GM18519 (cell line): ENCODE measurements at regions not wholly inside any gene's neighbourhood (a gene's known extent, or its start where the extent isn't known, plus 50 kb on each side); places are given as distances from the start of the nearest gene placed in this dataset.
"Not testable (repeated sequence)": the region's sequence is repeated elsewhere in the genome, so short reads cannot be mapped to it uniquely, and the experiment has no call there.

Source experiments
- ATAC-seq: cut with Tn5 transposase; IDR thresholded peaks from one replicate; pipeline ENCODE4 v1.9.1; 2021; ENCODE audit warnings: mild to moderate bottlenecking, moderate library complexity; ENCODE audit not compliant: unreplicated experiment, low FRiP score

DNA sequence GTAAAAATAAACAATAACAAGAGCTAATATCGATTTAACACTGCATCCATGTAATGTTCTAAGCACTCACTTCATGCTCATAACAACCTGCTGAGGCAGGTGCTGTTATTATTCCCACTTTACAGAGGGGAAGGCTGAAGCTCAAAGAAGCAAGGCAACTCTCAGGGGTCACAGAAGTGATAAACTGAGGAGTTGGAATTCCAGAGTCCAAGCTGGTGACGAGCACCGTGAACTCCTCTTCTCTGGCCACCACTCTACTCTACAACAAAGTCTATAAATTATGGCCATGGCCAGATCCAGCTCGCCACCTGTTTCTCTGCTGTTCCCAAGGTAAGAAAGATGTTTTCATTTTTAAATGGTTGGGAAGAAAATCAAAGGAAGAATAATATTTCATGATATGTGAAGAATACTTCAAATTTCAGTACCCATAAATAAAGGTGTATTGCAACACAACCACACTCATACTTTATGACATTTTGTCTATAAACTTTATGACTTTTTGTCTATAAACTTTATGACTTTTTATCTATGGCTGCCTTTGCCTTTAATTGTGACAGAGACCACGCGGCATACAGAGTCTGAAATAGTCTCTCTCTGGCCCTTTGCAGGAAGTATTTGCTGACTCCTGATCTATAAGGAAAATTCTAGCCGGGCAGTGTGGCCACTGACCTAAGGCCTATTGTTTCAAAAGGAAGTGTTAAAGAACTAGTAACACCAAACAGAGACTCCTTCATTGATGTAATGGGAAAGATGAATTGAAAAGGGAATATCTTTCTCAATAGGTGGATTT, 113.2 kb upstream of the KCNG1 start:
- no peak for ATAC-seq

DNA sequence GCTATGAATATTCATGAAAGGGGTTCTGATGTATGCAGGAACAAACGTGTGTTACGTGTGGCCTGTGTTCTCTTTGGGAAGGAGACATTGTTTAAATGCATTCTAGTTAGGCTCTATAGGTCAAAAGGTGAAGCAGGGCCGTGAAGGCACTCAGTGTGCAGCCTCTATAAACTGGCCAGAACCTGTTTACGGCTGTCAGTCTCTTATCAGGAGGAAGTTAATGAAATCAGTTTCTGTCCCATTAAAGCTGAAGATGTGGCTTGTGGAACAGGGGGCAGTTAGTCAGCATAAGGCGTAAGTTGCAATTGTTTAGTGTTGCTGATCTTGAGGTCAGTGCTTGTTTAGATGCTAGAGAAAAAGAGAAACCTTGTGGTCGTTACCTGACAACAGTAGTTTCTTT, 111.5 kb upstream of the KCNG1 start:
- ATAC-seq, result no peak

DNA sequence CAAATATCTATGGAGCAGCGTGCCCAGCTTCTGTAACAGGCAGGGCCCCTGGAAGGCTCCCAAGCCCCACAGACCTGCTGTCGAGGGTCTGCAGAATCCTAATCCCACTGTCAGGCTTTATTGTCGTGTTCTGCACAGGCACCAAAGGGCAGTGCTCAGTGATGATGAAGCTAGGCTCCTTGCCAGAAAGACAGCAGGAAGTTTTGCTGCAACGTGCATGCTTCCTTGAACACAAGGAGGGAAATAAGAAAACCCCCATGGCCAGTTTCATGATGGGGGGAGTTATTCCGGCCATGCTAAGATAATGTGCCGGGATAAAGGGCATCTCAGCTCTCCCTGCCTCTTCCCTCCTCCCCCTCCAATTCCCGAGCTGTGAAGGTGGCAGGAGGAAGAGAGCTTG, 109.4 kb upstream of the KCNG1 start:
- ATAC-seq, result no peak

DNA sequence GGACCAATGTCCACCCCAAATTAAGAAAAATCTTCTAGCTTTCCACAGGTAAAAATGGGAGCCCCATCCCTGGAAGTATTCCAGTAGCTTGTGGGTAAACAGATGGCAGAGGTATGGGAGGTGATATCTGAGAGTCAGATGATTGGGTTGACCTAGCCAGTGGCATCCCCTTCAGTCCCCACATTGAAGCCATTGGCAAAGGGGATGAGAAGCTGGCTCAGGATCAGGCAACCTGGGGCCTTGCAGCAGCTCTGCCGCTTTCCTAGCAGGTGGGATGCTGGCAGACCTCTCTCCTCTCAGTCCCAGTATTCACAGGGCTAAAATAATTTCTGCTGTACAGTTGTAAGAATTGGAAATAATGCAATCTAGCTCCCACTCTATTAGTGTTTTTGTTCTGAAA, 108.9 kb upstream of the KCNG1 start:
- ATAC-seq, result no peak

DNA sequence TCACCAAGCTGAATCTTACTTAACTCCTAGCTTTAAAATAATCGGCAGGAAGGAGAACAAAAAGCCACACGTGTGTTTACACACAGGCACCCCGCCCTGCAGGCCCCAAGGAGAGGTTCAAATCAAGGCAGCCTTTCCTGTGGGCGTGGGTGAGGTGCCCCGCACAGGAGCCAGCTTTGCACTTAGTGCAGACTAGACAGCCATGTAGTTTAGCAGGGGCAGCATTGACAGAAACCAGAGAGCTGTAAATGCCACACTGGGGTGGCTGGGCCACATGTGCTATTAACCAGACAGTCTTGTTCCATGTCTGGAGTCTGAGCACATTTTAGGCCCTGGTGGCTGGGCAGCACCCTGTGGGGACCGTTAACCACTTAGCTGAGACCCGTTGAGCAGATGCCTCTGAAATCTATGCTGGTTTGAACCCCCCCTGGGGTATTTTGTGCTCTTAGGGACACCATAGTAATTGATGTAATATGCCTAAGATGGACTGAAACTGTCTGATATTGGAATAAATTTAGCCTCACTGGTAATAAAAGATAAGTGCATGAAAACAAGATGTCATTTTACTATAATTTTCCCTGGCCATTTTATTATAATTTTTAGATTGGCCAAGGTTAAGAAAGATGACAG, 106.4 kb upstream of the KCNG1 start:
- no peak for ATAC-seq

DNA sequence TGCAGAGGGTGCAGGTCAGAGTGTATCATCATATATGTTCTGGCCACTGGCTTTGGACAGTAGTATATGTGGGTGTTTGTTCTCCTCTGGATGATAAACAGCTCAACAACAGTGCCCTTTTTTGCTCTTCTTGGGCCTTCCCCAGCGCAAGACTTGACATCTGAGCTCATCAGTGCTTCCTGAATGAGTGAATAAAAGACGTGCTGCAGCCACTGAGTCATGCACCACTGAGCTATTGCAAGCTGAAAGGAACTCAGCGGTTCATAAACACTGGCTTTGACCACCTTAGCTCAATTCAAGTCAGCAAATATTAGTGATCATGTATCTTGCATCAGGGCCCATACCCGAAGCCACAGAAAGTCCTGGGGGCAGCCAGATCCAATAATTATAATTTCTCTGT, 105.3 kb upstream of the KCNG1 start:
- no peak for ATAC-seq

DNA sequence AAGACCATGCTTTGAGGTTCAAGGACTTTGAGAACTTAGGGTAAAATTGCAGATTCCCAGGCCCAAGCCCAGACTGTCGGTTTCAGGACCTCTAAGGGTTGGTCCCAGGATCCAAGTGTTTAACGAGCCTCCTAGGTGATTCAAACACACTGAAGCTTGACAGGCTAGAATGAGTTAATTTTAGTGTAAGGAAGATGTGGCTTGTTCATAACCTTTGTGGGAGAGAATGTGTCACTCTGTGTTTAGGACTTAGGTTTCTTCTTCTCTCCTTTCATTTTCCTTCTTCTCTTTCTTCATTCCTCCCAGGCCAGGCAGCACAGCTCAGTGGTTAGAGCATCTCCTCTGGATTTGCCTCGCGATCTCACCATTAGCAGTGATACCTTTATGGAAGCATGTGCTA, 104.8 kb upstream of the KCNG1 start:
- ATAC-seq, result no peak

DNA sequence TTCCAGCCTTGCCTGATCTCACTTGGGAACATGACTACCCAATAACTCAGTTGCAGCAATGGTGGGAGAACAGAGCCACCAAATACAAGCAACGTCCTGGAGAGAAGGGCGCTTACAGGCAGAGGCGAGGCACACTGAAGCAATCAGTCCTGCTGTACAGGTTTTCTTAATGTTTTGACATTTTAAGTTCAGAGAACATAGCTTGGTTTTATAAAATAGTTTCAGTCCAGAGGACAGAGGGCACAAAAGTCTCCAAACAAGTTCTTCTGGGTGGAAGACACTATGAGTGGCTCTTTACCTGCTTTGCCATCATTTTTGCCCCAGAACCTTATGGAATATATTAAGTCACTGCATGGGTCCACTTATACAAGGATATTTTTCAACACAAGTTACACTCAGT, 103.4 kb upstream of the KCNG1 start:
- no peak for ATAC-seq

DNA sequence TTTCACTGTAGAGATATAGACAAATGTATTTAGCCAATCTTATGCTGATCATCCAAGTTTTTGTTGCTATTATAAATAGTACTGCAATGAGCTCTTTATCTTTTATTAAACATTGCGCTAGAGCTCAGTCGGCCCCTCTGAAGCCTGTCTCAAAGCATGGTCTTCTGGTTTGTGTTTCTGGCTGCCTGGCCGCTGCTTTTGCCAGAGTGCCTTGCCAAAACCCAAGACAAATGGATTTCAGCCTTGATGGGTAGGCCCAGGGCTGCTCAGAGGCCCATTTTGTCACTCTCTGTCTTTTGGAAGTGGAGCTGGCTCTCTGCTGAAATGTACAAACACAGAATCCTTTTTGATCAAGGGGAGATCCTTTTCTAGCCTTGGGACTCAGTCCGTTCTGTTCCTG, 102.9 kb upstream of the KCNG1 start:
- ATAC-seq, result no peak

DNA sequence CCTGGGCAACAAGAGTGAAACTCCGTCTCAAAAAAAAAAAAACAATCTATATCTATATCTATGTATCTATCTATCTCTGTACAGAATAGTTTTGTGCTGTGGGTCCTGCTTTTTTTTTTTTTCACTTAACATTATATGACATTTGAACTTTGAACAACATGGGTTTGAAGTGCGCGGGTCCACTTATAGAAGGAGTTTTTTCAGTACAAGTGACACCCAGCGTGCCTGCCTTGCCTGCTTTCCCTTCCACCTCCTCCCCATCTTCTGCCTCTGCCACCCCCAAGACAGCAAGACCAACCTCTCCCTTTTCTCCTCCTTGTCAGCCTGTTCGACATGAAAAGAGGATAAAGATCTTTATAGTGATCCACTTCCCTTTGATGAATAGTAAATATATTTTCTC, 102.2 kb upstream of the KCNG1 start:
- no peak for ATAC-seq

DNA sequence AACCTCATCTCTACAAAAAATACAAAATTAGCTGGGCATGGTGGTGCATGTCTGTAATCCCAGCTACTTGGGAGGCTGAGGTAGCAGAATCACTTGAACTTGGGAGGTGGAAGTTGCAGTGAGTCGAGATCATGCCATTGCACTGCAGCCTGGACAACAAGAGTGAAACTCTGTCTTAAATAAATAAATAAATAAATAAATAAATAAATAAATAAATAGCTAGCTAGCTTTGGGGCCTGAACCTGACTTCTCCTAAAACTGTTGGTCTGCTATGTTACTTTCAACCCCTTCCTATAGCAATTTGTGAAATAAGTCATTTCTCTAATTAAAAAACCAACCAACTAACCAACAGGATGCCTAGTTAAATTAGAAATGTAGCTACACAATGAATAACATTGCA, 101.0 kb upstream of the KCNG1 start:
- ATAC-seq, result not testable (repeated sequence)

DNA sequence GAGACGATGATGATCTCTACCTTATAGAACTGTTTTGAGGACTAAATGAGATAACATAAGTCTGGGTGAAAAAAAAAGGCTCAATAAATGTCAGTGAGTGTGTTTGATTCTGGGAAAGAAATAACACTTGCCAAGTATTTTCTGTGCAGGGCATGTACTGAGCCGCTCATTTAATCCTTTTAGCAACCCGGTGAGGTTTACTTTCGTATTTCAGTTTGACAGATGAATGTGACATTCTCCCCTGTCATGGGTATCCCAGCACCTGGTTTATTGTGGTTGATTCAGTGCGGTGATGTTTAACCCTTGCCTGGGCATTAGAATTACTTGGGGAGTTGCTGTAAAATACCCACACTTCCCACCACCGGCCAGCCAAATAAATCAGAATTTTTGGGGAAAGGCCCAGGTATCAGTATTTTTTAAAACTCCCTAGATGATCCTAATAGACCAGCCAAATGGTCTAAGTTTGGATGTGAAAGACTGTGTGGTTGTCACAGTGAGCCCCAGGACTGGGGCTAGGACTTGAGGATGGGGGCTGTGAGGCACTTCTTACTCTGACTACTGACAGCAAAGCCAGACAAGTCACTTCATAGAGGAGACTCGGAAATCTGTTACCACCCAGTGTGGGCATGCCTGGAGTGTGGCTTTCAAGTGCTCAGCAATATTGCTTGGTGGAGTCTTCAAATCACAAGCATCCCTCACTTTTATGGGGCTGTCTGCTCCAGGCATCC, 100.2 kb upstream of the KCNG1 start:
- no peak for ATAC-seq

DNA sequence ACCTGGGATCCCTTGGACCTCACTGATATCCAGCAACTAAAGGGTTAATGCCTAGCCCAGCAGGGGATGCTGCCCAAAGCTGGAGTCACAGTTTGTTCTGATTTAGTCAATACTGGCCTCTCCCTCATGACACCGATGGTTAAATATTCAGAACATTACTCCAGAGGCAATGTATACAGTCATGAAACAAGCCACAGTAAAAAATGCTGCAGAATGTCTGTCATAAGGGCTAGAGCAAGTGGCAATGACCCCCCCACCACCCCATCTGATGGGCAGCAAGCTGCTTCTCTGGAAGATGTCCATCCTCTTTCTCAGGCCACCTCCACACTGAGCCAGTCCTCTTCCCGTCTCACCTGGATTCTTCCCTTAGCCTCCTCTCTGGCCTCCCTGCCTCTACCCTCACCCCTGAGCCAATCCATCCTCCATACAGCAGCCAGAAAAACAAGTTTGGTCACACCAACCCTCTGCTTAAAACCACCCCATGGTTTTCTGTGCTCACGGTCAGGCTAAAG, 99.0 kb upstream of the KCNG1 start:
- no peak for ATAC-seq

DNA sequence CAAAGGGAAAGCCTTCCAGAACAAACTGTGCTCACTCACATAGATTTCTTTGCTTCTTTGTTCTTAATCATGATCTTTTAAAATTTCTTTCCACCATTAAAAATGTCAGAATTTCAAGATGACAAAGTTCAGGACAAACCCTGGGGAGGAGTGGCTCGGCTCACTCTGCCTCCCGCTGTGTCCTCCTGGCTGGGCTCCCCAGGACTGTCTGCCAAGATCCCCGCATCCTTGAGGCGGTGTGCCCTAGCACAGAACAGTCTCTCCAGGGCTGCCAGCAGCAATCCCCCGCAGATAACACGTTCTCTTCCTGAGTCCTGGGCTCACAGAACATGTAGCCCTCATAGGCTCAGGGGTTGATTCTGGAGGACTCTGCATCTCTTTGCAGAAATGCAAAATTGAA, 98.4 kb upstream of the KCNG1 start:
- ATAC-seq, result no peak

DNA sequence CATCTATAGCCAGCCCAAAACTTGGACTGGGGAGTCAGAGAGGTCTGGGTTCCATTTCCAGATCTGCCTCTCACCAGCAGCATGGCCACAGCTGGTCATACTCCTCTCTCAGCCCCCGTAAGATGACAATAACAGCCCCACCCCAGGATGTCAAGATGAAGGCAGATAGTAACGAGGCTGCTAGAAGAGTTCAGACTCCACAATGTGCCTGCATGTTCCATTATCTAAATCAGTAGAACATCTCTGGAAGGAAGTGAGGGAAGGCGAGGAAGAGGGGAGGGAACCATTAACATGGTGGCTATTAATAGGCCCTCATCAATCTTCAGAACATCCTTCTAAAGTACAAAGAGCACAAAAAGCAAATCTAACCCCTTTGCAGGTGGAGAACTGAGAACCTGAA, 98.0 kb upstream of the KCNG1 start:
- no peak for ATAC-seq

DNA sequence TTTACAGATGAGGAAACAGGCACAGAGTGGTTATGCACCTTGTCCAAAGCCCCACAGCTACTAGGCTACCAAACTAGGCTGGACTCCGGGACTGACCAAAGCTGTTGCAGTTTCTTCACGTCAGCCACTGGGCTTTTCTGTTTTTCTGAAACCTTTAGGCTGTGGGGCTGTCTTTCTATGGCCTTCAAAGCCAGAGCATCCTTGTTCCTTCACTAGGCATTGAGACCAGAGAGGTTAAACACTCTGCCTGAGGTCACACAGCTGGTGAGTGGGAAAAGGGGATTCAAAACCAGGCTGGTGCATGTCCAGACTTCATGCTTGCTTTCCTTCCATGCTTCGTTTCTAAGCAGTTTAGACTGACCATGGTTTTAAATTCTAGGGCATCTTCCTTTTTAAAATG, 97.5 kb upstream of the KCNG1 start:
- ATAC-seq, result no peak

DNA sequence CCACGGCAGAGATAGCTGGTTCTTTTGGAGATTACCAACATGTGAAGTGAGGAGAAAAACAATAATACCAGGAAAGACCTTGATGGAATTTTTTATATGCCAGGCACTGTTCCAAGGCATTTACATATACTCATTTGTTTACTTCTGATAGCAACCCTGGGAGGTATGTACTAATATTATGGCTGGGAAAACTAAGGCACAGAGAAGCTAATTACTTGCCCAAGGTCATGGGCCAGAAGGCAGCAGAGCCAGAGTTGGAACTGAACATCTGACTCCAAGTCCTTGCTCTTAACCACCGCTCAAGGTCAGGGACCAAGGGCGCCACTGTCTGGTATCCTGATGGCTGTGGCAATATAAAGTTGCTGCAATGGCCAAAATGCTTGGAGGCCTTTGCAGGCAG, 97.0 kb upstream of the KCNG1 start:
- no peak for ATAC-seq

DNA sequence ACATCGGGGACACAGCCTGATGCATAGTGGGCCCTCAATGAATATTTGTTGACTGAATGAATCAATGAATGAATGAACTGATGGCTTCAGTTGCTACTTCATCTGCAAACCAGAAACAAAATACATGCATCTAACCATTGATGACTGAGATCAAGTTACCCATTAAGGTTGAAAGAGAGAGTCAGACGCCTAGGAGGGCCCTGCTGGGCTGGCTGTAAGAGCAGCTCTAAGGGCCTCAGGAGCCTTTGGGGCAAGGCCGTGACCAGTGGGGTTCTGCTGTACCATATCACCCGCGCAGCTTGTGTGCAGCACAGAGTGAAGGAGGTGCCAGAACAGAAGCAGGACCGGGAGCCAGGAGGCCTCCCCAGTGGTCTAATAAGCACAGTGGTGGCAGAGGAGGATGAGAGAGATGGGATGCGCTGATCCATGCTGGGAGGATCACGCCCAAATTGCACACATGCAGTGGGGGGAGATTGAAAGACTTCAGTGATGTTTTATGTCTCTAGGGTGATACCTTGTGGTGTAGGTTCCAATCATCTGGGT, 96.1 kb upstream of the KCNG1 start:
- no peak for ATAC-seq

DNA sequence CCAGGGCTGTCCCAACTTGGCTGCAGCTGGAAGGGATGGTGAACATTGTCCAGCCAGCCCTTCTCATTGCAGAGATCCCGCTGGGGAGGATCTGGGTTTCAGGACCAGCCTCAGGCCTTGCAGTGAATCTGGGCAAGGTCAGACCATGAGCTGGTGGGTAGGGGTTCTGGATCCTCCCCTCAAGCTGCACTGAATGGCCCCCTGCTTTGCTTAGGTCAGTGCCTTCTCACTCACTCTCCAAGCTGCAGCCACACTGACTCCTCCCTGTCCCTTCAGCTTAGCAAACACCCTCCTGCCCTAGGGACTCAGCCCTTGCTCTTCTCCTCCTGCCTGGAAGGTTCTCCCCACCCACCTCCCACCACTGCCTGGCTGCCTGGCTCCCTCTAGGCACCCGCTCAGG, 95.3 kb upstream of the KCNG1 start:
- ATAC-seq, result no peak

DNA sequence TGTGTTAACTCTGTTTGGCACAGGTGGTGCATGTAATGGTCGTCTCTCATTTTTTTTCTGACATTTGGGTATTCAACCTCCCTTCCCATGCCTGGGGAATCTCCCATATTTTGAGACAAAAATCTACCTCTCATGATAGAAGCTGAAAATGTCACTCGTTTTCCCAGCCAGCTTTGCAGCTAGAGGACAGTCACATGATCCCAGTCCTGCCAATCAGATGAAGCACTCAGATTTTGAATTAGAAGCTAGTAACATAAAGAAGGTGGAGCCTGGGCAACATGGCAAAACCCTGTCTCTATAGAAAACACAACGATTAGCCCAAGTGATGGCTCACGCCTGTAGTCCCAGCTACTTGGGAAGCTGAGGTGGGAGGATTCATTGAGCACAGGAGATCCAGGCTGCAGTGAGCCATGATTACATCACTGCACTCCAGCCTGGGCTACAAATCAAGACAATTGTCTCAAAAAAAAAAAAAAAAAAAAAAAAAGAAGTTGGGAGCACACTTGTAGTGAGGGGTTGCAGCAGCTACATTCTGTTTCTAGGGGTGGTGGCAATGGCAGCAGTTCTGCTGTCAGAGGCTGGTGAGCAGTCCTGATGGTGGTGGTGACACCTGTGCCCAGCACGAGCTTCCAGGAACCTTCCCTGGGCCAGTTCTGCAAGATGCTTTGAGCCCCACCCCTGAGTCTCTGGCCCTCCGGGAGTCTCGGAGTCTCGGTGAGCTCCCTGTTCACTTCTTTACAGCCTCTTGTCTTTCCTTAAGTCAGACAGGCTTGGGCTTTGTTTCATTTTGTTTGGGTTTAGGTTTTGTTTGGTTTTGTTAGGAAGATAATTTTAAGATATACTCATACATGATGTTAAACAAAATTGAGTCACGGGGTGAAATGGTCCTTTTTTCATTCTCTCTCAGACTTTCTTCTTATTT, 94.1 kb upstream of the KCNG1 start:
- ATAC-seq, result no peak
